HG03280 (cell line): ENCODE measurements at regions not wholly inside any gene's neighbourhood (a gene's known extent, or its start where the extent isn't known, plus 50 kb on each side); places are given as distances from the start of the nearest gene placed in this dataset.
"Not testable (repeated sequence)": the region's sequence is repeated elsewhere in the genome, so short reads cannot be mapped to it uniquely, and the experiment has no call there.

Experiments used
- ATAC-seq: cut with Tn5 transposase; IDR thresholded peaks from one replicate; pipeline ENCODE4 v1.9.1; 2021; ENCODE audit warnings: mild to moderate bottlenecking, moderate library complexity; ENCODE audit not compliant: unreplicated experiment

GRCh38 chr22:22062306-22062793, 79.8 kb upstream of the TOP3B start:
- ATAC-seq, result no peak

- no peak for ATAC-seq
Measured at GRCh38 chr22:22061085-22062077, 78.8 kb upstream of the TOP3B start.

GRCh38 chr22:22060200-22061084, 77.9 kb upstream of the TOP3B start:
- no peak for ATAC-seq

GRCh38 chr22:22059291-22060002, 76.9 kb upstream of the TOP3B start:
- ATAC-seq, result no peak

GRCh38 chr22:22058633-22059290, 76.2 kb upstream of the TOP3B start:
- no peak for ATAC-seq

- no peak for ATAC-seq
Measured at GRCh38 chr22:22057617-22058378, 75.2 kb upstream of the TOP3B start.

- ATAC-seq, result not testable (repeated sequence)
Measured at GRCh38 chr22:22056809-22057594, 74.4 kb upstream of the TOP3B start.

- ATAC-seq, result not testable (repeated sequence)
Measured at GRCh38 chr22:22052548-22053139, 70.1 kb upstream of the TOP3B start.

- ATAC-seq, result not testable (repeated sequence)
Measured at GRCh38 chr22:22051032-22051431, 68.4 kb upstream of the TOP3B start.

GRCh38 chr22:22050141-22050775, 67.7 kb upstream of the TOP3B start:
- ATAC-seq, result no peak

GRCh38 chr22:22049684-22050083, 67.1 kb upstream of the TOP3B start:
- ATAC-seq, result no peak

GRCh38 chr22:22048981-22049531, 66.5 kb upstream of the TOP3B start:
- no peak for ATAC-seq

- no peak for ATAC-seq
Measured at GRCh38 chr22:22048318-22048942, 65.8 kb upstream of the TOP3B start.

GRCh38 chr22:22047776-22048175, 65.2 kb upstream of the TOP3B start:
- ATAC-seq, result no peak

GRCh38 chr22:22047266-22047665, 64.7 kb upstream of the TOP3B start:
- no peak for ATAC-seq

- ATAC-seq, result no peak
Measured at GRCh38 chr22:22046370-22046769, 63.8 kb upstream of the TOP3B start.
